SKM-1 (cell line): ENCODE measurements at regions not wholly inside any gene's neighbourhood (a gene's known extent, or its start where the extent isn't known, plus 50 kb on each side); places are given as distances from the start of the nearest gene placed in this dataset.

ENCODE experiments used
- DNase-seq: peaks from one replicate; lab custom pipeline; 2025; ENCODE audit not compliant: unreplicated experiment; lab: John Stamatoyannopoulos, UW

DNA sequence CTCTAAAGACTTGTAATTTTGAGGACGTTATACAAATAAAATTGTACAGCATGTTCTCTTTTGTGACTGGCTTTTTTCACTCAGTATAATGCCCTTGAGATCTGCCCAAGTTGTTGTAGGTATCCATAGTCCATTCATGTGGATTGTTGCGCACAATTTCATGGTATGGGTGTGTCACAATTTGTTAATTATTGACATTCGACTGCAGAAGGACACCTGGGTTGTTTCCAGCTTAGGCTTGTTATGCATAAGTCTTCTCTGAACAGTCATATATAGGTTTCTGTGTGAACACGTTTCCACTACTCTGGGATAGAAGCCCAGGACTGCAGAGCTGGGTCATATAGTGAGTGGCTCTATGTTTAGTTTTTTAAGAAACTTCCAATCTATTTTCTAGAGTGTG, 800.8 kb upstream of the SALL3 start:
- DNase-seq, result no peak

DNA sequence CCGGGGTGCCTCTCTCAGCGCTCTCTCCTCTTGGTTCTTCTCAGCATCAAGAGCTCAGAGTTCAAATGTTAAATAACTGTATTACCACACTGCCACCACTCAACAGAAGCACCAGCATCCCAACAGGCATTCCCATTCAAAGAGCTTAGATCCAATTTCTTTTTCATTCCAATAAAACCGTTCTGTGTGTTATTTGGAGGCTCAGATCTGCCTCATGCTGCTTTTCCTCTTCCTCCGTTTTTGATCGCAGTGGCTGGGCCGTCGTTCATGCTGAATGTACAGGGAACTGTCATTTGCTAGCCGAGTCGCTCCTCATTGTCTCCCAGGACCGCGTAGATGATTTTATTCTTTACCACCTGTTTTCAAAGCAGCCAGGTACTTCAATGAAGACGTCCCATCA, 798.9 kb upstream of the SALL3 start:
- DNase-seq, result no peak

- DNase-seq, result no peak
Measured at GRCh38 chr18:78183815-78184214, 795.8 kb upstream of the SALL3 start.

DNA sequence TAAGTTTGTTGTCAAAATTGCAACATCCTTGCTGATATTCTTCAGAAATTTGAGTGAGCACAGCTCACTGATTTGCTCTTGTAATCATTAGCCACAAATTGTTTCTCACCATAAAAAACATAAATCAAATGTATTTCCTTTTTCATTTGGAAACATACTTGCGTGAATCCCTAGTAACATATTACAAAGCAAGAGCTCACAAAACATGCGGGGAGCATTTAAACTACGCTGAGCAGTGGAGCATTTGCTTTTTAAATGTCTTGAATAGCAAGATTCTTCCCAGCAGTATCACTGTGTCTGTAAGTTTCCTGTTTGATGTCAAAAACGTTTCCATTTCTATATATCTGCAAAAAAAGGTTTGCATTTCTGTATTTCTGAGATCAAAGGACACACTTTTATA, 788.3 kb upstream of the SALL3 start:
- no peak for DNase-seq

GRCh38 chr18:78192054-78192453, 787.6 kb upstream of the SALL3 start:
- DNase-seq, result no peak

- DNase-seq, result no peak
Measured at GRCh38 chr18:78196280-78196679, 783.3 kb upstream of the SALL3 start.

DNA sequence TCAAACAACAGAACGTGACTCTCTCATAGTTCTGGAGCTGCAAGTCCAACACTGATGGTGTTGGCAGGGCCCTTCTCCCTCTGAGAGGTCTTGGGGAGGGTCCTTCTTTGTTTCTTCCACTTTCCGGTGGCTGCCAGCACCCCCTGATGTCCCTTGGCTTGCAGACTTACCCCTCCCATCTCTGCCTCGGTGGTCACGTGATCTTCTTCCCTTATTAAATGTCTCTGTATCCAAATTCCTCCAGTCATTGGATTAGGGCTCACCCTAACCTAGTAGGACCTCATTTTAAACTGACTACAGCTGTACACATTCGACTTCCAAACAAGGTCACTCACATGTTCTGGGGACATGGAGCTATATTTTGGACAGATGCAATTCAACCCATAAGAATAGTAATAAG, 780.6 kb upstream of the SALL3 start:
- no peak for DNase-seq

DNA sequence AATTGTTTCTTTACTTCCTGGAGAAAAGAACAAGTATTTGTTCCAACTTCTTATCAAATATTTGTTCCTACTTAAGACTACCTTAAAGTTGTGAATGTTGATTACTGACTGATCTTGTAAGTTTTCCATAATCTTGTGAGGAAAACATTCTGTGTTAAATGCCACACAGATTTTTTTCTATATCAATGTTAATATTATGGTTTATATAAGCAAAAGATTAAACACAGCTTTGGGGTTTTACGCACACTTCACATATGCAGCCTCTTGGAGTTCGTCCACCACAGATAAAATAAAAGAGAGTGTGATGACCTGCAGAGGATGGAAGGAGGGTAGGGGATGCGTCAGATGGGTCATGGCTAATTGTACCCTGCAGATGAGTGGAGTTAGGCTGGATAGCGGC, 780.0 kb upstream of the SALL3 start:
- DNase-seq, result no peak

- DNase-seq, result no peak
Measured at GRCh38 chr18:78207942-78208341, 771.7 kb upstream of the SALL3 start.

- no peak for DNase-seq
Measured at GRCh38 chr18:78208461-78208860, 771.2 kb upstream of the SALL3 start.

GRCh38 chr18:78213361-78213994, 766.1 kb upstream of the SALL3 start:
- no peak for DNase-seq

GRCh38 chr18:78221496-78221895, 758.1 kb upstream of the SALL3 start:
- DNase-seq, result no peak

- DNase-seq, result no peak
Measured at GRCh38 chr18:78228974-78229373, 750.6 kb upstream of the SALL3 start.

DNA sequence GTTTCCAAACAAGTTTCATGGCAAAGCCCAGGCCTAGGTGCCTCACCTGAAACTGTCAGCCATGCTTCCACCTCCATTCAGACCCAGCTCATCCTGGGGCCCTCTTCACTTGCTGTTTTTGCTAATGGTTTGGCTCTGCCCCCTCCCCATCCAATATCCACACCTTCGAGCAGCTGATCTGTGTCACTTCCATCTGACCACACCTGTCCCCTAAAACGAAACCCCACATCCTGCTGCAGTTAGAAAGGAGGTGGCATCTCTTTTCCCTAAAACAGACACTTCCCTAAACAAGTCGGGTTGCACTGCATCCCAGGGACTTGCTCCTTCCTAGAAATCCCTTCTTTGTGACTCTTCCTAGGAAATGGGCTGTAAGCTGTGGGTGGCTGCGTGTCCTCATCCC, 748.7 kb upstream of the SALL3 start:
- DNase-seq, result no peak

DNA sequence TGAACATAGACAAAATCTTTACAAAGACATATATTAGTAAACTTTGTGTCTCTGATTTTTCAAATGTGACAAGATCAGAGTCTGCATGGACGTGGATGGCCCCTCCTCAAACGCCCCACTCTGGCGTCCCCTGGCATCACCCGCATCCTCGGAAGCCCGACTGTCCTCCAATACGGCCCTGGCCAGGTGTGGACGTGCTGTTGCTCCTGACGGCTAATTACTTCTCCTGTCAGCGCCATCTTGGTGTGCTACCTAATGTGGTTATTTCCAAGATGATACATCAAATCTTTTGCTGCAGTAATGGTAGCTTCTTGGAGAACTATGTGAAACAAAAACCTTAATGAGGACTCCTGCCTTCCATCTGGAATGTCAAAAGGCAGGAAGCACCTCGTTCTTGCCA, 747.4 kb upstream of the SALL3 start:
- DNase-seq, result no peak

DNA sequence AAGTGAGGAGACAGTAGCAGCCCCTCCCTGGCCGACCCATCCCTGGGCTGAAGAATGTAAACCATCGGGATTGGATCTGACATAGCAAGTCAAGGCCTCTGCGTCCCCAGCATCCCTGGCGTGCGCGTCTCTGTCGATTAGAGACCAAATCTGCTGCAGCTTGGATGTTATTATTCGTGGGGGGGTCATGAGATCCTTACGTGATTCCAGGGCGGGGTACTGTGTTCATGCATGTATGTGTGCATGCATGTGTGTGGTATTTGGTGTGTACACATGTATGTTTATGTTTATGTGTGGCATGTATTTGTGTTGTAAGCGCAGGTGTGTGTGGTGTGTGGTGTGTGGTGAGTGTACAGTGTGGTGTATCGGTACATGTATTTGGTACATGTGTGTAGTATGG, 741.8 kb upstream of the SALL3 start:
- no peak for DNase-seq

GRCh38 chr18:78238404-78239089, 741.1 kb upstream of the SALL3 start:
- DNase-seq, result no peak

DNA sequence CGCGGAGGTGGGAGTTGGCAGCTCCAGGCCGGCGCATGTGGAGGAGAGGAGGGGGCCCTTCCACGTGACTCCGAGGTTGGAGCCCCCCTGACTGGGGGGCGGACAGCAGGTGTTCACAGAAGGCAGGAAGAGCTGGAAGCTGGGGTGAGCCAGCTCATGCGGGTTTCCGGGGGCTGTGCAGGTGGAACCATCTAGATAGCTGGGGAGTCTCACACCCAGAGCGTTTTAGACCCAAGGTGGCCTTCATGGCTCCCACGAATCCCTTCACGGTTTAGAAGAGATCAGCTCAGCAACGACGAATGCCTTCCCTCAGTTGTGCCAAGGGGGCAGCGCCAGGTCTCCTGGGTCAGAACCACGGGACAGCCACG, 740.5 kb upstream of the SALL3 start:
- DNase-seq, result no peak

DNA sequence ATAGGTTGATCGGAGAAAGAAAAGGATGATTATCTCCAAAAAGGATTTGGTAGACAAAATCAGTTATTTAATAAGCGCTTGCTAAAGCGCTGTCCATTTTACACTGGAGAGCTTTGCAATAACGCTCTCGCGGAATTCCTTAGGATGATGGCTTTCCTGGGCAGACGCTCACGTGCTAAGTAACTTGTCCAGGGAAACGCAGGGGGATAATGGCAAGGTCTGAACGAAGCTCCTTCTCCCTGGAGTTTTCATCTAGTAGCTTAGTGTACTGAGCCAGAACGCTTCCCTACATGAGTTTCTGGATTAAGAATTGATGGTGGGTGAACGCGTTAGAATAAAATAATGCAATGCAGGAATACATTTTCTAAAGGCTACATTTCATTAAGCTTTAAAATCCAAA, 739.5 kb upstream of the SALL3 start:
- DNase-seq, result no peak

- no peak for DNase-seq
Measured at GRCh38 chr18:78240627-78241252, 738.9 kb upstream of the SALL3 start.

DNA sequence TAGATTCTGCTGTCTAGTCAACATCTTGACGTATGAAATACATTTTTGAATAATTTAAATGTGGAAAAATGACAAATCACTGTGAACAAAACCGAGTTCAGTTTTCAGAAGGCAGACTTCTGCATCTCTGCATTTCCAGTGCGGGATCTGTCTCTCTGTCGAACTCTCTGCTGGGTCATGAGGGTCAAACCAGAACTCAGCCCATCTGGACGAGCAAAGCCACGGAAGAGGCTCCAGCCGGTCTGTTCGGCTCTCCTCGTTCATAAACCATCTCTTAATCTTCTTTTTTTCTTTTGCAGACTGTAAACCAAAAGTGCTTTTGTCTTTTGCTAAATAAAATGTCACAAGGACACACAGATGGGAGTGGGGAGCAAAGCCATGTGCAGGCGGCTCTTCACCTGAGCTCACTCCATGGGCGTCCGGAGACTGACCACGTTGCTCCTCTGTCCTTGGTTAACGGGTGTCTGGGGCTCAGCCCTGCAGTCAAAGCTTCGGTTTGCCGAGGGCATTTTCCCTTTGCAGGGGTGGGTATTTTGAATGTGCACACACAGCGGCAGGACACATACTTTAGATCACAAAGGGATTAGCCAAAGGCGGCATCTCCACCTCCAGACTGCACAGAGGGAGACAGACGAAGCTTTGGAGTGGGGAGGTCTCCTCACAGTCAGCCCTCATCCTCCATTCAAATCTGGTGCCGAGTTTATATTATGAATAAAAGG, 737.9 kb upstream of the SALL3 start:
- DNase-seq, result no peak

DNA sequence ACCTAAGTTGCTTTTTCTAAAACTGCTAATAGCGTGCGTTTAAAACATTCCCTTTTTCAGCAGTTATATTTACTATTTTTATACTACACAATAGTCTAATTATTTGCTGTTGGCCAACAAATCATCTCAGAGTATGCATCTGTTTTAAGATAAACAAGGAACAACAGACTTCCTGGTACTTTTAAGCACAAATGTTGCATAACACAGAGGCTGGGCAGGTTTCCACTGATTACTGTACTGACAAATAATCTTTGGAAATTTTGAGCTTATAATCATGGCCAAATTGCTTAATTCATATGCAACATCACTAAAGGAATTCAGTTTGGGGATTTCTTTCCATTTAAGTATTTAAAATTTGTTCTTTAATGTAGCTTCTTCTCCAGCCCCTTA, 737.4 kb upstream of the SALL3 start:
- no peak for DNase-seq
